GM04503 (cell line): ENCODE measurements at regions not wholly inside any gene's neighbourhood (a gene's known extent, or its start where the extent isn't known, plus 50 kb on each side); places are given as distances from the start of the nearest gene placed in this dataset.
A peak's percentile ranks its signal among the peaks of the same experiment; 100 is the strongest.
"Not testable (repeated sequence)": the region's sequence is repeated elsewhere in the genome, so short reads cannot be mapped to it uniquely, and the experiment has no call there.

Source experiments
- DNase-seq: peaks from one replicate; pipeline ENCODE4 v3.0.0-alpha.2; 2012; ENCODE audit warnings: low read depth

DNA sequence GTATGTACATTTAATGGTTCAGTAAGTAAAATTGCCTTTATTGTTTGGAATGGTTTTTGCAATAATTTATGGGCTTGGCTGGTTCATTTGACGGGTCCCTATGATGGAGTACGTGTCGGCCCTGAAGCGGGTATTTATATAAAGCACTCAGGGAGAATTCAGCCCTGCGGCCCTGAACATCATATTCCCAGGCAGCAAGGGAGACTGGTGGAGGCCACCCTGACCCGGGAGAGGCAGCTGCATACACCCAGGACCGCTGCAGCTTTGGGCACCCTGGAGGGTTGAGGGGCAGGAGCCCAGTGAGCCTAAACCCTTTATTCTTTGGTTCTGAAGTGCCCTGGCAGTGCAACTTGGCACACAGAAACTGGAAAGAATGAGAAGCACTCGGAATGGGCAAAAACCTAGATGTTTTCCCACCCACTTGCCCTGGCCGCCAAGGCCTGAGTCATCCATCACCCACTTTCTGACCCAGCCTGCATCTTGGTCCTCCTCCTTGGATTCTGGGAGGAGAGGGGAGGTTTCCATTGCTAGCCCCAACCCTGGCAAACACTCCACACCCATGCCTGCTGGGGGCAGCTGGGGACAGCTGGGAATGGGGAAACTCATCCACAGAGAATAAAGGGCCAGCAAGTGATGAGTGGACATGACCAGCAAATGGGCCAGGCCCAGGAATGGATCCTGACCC lies 162.2 kb upstream of the TNRC6C start:
- DNase-seq = no peak

DNA sequence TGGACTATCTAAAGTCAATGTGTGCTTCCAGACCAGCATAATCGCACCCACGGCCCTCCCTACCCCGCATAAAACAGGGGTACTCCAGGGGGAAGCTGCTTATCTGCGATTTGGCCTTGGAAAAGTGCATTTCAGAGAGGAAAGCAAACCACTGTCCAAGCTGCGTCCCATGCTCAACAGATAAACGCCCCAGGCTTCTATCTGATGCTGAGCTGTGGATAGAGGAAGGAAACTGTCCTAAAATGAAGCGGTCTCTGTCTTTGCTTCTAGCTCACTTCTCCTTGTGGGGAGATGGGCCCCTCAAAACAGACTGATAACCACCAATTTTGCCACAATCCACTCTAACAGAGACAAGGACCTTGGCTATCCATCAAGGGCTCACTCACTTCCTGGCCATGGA lies 160.5 kb upstream of the TNRC6C start:
- DNase-seq = no peak

GRCh38 chr17:77798481-77798880 lies 160.0 kb upstream of the TNRC6C start:
- no peak for DNase-seq

DNA sequence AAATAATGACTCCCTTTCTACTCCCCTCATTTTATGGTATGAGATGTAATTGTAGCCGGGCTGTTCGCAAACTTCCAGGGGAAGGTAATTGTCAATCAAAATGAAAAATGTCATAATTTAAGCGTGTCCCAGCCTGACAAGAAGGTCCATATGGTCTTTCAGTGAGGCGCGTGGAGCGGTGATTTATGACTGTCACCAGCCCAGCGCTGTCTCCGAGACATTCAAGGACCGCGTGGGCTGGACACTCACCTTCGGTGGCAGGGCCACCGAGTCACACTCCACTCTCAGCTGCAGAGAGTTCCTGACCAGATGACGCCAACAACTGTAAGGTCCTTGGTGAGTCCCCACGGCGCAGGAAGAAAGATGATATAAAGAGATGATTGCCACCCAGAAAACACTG lies 157.7 kb upstream of the TNRC6C start:
- DNase-seq = no peak

DNA sequence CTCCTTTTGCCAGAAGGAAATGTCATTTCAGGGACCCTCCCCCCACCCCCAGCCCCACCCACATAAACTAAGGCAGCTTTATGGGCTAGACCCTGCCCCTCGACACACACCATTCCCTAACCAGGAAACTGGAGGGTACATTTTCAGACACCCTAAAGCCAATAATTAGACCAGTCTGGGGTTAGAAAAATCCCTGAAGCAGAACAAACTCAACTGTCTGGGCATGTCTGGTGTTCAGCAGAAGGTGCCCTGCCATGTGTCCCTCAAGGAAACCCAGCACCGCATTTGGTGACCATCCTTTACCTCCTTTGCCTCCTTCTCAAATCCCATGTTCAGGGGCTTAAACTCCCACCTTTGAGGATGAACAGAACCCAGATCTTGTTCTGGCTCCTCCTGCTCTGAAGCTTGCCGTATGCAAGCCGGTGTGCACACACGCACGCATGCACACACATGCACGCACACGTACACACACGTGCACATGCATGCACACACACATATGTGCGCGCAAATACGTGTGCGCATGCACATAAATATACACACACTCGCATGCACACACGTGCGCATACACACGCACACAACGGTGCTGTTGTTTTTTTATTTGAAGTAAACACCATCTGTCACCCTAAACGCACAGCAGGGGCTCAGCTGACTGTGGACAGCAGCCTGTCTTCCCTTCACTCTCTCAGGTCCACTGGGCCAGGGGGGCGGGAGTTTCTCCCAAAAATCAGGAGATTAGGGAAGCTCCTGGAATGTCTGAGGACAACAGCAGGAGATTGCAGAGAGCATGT lies 156.8 kb upstream of the TNRC6C start:
- no peak for DNase-seq

GRCh38 chr17:77802333-77802615 lies 156.2 kb upstream of the TNRC6C start:
- no peak for DNase-seq

GRCh38 chr17:77802811-77803220 lies 155.7 kb upstream of the TNRC6C start:
- DNase-seq = no peak

DNA sequence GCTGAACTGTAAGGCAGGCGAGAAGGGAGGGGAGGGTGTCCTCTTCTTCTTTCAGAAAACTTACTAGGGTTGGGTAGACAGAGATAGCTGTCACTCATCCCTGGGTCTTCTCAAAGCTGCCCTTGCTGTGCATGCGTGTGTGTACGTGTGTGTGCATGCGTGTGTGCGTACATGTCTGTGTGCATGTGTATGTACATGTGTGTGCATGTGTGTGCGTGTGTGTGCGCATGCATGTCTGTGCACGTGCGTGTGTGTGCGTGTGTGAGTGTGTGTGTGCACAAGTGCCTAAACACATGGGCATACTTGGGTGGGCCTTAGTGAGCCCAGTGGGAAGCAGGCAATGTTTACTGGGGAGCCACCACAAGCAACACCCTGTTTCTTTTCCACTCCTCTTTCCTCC lies 154.8 kb upstream of the TNRC6C start:
- DNase-seq = no peak

- no peak for DNase-seq
Observed at GRCh38 chr17:77804796-77805426, 153.6 kb upstream of the TNRC6C start.

DNA sequence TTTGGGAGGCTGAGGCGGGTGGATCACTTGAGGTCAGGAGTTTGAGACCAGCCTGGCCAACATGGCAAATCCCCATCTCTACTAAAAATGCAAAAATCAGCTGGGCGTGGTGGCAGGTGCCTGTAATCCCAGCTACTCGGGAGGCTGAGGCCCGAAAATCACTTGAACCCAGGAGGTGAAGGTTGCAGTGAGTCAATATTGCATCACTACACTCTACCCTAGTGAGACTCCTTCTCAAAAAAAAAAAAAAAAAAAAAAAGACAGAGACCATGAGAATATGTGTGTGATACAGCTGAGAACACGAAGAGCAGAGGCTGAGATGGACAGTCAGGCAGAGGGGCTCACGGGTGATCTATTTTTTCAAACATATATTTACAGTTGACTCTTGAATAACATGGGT lies 152.5 kb upstream of the TNRC6C start:
- not testable (repeated sequence) for DNase-seq

- no peak for DNase-seq
Observed at GRCh38 chr17:77807051-77807745, 151.3 kb upstream of the TNRC6C start.

DNA sequence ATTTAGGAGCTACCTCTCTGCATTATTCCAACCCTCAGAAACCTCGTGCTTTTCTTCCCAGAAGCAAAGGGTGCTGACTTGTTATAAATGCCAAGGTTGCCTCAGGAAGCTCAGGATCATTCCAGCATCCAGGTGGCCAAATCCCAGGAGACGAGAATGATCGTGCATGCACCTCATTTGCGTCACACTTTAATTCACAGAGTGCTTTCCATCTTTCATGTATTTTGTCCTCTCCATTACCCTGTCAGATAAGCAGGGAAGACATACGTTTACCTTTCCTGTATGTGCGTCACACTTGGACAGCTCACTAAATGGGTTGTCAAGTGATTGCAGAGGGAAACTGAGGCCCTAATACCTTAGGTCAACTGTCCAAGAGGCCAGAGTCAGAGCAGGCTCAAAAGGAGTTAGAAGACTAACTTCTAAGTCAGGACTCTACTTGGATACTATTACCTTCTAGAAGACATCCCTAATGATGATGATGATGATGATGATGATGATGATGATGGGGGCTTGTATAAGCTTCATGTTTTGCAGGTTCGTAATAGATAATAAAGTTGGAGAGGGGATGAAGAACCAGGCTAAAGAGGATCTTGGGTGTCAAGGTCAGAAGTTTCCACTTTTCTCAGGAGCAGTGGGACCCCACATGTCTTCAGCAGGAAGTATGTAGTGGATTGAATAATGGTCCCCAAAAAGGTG lies 150.6 kb upstream of the TNRC6C start:
- no peak for DNase-seq

DNA sequence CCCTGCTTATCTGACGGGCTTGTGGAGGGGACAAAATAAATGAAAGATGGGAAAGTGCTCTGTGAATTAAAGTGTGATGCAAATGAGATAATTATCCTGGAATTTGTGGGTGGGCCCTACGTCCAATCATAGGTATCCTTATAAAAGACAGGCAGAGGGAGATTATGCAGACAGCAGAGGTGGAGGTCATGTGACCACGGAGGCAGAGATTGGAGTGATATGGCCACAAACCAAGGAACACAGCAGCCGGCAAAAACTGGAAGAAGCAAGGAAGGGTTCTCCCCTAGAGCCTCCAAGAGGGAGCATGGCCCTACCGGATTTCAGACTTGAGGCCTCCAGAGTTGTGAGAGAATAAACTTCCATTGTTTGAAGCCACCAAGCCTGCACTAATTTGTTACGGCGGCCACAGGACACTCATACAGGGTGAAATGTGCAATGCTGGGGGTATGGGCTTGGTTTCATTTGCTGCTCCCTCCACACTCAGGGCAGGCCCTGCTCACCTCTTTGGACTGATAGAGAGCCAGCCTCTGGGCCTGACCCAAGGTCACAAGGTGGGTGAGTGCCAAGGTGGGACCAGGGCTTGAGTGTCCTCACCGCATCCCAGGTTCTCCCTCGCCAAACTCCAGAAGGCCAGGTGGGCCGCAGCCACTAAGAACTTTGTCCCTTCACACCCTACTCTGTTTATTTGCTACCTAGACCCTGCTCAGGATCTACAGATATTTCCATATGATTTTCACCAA lies 149.6 kb upstream of the TNRC6C start:
- DNase-seq = no peak

DNA sequence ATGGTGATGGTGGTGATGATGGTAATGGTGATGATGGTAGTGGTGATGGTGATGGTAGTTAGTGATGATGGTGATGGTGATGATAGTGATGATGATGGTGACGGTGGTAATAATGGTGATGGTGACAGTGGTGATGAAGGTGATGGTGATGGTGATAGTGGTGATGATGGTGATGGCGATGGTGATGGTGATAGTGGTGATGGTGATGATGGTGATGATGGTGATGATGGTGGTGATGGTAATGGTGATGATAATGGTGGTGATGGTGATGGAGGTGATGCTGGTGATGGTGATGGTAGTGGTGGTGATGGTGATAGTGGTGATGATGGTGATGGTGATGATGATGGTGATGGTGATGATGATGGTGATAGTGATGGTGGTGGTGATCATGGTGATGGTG lies 148.7 kb upstream of the TNRC6C start:
- no peak for DNase-seq

DNA sequence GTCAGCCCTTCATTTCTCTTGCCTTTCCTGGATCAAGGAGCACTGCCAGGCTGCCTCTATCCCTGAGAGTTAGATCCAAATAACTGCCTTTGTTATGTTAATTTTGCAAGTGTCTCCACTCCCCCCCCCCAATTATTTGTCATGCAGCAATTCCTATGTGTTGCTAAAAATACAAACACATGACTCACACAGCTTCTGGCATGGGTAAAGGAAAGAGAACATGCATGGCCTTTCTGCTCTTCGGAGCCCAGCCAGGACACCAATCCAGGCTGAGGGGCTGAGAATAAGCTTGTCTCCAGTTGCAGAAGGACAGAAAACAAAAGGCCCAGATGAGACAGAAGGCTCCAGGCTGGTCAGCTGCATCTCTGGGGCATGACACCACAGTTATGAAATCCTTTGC lies 148.0 kb upstream of the TNRC6C start:
- DNase-seq = peak; percentile 60

- no peak for DNase-seq
Observed at GRCh38 chr17:77811521-77811920, 147.0 kb upstream of the TNRC6C start.

GRCh38 chr17:77814091-77814772 lies 144.3 kb upstream of the TNRC6C start:
- no peak for DNase-seq

DNA sequence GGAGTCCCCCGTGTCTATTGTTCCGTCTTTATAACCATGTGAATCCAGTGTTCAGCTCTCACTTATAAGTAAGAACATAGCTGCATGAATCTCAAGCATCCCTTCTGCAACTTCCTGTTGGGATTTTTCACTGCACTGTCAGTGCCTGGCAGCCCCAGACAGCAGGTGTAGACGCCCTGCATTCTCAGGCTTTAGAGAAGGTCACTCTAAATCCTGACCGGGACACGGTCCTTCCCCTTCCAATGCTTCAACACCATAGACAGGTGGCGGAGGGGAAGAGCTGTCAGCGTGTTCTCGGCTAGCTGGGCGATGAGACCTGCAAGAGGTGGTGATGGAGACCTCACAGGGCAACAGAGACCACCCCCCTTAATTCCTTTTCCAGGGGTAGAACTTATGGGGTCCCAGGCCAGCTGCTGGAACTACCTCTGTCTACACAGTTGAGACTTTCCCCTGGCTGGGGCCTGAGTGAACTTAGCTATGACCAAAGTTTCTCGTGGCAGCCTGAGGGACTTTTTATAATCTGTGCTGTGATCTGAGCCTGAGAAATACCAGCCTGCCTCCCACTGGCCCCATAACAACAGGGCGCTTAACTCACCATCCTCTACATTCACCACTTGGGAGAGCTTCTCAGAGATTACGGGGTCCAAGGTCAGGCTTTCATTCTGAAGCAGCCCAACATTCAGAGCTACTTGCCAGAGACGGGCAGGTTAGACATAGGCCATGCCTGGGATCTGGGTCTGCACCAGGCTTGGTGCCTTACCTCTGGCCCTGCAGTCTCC lies 143.2 kb upstream of the TNRC6C start:
- DNase-seq = no peak

DNA sequence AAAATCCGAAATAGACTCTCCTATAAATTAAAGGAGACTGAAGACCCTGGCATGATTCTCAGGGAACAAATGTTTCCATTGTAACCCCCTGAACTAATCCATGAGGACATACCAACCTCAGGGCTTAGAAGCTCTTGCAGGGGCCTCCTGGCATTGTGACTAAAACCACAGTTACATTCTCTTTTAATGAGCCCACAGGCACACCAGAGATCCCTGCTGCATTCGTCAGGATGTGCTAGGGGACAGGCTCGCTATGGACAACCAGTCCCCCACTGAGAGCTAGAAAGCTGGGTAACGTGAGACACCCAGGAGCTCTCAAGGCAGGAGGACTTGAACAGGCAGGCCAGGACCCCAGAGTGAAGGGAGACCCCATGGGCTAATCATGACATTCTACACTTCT lies 140.6 kb upstream of the TNRC6C start:
- DNase-seq = no peak

- DNase-seq = no peak
Observed at GRCh38 chr17:77819497-77819896, 139.0 kb upstream of the TNRC6C start.
